ENCODE measurements at regions not wholly inside any gene's neighbourhood (a gene's known extent, or its start where the extent isn't known, plus 50 kb on each side); places are given as distances from the start of the nearest gene placed in this dataset.
A peak's percentile ranks its signal among the peaks of the same experiment; 100 is the strongest.

DNA sequence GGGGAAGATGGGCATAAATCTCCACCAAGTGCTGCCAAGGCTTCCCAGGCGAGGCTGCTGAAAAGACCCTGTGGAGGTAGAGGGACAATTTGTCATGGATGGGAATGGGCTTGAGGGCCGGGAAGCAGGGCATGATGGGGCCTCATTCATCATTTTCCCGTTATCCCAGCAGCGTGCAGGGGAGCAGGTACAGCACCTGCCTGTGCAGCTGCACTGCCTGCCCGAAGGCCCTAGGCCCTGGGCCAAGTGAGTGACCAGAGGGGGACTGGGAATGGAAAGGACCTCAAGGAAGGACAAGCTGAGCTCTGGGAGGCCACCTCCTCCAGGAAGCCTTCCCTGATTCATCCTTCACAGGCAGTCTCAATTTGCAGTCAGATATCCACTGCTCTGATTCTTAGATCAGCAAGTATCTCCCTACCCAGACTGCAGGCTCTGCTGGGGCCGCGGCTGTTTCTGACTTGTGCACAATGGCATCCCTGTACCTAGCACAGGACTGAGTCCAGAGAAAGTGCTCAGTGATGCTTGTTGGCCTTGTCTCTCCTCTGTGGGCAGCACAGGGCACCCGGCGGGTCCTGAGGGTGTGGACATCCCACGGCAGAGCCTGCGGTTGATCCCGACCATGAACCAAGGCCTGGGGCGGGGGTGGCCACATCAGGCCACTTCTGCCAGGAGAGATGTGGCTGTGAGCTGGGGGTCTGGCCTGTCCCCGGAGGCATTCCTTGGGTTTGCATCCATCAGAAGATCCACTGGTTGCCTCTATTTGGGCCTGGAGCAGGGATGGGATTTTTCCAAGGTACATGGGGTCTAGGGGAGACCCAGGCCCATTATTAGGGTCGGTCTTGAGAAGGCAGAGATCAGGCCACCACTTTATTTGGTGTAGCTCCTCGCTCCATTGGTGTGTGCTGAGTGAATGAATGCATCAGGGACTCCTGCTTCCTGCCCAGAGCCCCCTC is 167.3 kb upstream of the RTL1 start:
- no peaks in the 10 kb centered on the region for H3K9me3 Mint-ChIP-seq
- peaks cover 5% of the 10 kb centered on the region for H3K4me1 Mint-ChIP-seq
- DNase-seq (ENCODE audit: low spot score in 2 of 2) (no peak), ATAC-seq (no peak)
- no peaks in the 10 kb centered on the region for H3K36me3 Mint-ChIP-seq
- no peak overlapping the region for H3K27ac Mint-ChIP-seq
- no peak overlapping the region for H3K4me3 Mint-ChIP-seq

DNA sequence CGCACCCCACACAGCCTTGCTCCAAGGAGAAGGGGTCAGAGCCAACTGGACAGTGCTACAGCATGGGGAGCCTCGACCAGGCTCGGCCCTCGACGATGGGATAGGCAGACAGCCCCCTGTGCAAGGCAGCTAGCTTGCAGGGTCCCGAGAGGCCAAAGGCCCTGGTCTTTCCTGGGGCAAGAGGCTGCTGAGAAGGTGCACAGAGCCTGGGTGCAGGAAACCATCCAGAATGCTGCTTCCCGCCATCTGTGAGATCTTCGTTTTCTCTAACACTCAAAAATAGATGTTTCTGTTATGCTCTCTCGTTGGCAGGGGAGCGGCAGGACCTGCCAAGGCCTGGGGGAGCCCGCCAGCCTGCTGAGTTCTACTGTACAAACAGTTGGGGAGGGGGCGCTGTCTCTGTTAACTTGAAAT is 168.0 kb upstream of the RTL1 start:
- DNase-seq (ENCODE audit: low spot score in 2 of 2) = no peak
- Mint-ChIP-seq H3K36me3 (no peaks in the 10 kb centered on the region), H3K4me3 (no peak overlapping the region), H3K4me1 (peaks cover 5% of the 10 kb centered on the region), H3K9me3 (no peaks in the 10 kb centered on the region), H3K27ac (no peak overlapping the region)
- ATAC-seq = no peak

DNA sequence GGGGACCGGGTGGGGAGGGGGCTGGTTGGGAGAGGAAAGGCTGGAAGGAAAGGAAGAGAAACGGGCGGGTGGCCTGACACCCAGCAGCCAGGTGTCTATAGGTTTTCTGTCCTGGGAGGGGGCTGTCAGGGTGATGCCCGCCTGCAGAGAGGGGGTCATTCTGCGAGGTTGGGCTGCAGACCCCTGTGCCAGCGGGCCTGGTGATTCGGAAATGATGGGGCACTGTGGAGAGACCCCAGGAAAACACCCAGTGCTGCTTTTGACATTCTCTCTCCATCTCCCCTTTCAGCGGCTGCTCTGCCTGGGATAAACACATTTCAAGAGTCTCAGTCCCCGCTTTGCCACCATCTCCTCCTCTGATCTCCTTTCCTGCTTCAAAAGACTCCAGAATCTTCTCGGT is 168.5 kb upstream of the RTL1 start:
- H3K4me3 Mint-ChIP-seq = no peak overlapping the region
- no peaks in the 10 kb centered on the region for H3K36me3 Mint-ChIP-seq
- H3K4me1 Mint-ChIP-seq = peaks cover 5% of the 10 kb centered on the region
- ATAC-seq (no peak), DNase-seq (ENCODE audit: low spot score in 2 of 2) (no peak)
- no peaks in the 10 kb centered on the region for H3K9me3 Mint-ChIP-seq
- H3K27ac Mint-ChIP-seq = no peak overlapping the region

DNA sequence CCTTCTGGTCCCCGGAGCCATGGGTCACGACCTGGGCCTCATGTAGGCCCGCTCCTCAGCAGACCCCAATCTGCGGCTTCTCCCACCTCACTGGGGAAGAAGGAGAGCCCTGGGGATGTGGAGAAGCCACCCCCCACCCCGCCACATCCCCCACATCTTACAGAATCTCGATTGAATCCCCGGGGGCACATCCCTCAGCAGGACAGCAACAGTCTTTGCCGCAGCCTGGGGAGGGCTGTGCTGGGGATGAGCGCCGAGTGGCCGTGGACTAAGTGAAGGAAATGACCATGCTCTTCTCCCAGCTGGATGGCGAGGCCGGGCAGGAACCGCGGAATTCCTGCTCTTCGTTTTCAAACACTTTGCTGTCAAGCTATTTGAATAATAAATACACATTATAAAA is 169.0 kb upstream of the RTL1 start:
- Mint-ChIP-seq H3K4me1 (peaks cover 5% of the 10 kb centered on the region), H3K27ac (no peak overlapping the region), H3K36me3 (no peaks in the 10 kb centered on the region), H3K9me3 (no peaks in the 10 kb centered on the region), H3K4me3 (no peak overlapping the region)
- no peak for ATAC-seq
- no peak for DNase-seq (ENCODE audit: low spot score in 2 of 2)

DNA sequence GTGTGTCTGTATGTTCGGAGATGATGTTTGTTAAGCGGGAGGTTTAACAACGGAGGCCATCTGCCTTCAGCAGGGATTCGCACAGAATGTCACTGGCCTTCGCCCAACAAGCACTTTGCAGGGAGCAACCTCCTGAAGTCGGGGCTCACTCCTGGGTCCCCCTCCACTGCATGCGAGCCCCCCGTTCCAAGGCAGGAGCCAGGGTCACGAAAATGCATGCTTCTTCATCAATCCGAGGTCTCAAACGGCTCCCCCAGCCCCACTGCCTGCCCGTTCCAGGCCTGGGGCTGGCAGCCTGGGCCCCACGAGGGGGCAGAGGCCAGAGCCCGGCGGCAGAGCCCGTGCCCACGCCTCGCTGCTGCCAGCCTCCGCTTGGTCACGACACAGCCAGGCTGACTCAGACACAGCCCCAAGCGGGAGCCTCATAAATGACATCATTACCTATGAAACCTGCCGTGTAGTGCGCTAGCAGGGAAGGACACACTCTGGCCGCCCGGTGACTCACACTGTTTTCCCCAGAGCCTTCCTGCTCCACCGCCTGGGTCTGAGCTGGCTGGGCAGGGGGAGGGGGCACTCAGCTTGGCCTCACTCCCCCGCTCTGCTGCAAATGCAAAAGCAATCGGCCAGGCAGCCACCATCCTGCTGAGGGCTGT is 169.5 kb upstream of the RTL1 start:
- no peaks in the 10 kb centered on the region for H3K9me3 Mint-ChIP-seq
- DNase-seq (ENCODE audit: low spot score in 2 of 2) (no peak), ATAC-seq (peak; percentile 81)
- no peaks in the 10 kb centered on the region for H3K36me3 Mint-ChIP-seq
- peaks cover 5% of the 10 kb centered on the region for H3K4me1 Mint-ChIP-seq
- H3K4me3 Mint-ChIP-seq = no peak overlapping the region
- H3K27ac Mint-ChIP-seq = no peak overlapping the region

DNA sequence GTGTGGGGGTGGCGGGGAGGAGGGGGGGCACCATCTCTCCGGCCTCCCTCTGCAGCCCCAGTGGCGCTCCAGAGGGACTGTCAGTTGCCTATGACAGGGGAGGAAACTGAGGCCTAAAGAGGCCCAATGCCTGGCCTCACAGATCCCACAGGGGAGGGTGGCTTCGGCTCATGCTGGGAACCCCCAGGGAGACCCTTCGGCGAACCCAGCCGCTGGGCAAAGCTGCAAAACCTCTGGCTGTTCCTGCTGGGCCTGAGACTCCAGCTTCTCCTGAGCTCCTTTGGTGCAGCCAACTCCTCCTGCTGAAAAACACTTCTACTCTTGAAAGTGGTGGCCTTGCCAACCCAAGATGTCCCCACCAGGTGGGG is 170.1 kb upstream of the RTL1 start:
- H3K4me3 Mint-ChIP-seq = no peak overlapping the region
- no peak for DNase-seq (ENCODE audit: low spot score in 2 of 2)

DNA sequence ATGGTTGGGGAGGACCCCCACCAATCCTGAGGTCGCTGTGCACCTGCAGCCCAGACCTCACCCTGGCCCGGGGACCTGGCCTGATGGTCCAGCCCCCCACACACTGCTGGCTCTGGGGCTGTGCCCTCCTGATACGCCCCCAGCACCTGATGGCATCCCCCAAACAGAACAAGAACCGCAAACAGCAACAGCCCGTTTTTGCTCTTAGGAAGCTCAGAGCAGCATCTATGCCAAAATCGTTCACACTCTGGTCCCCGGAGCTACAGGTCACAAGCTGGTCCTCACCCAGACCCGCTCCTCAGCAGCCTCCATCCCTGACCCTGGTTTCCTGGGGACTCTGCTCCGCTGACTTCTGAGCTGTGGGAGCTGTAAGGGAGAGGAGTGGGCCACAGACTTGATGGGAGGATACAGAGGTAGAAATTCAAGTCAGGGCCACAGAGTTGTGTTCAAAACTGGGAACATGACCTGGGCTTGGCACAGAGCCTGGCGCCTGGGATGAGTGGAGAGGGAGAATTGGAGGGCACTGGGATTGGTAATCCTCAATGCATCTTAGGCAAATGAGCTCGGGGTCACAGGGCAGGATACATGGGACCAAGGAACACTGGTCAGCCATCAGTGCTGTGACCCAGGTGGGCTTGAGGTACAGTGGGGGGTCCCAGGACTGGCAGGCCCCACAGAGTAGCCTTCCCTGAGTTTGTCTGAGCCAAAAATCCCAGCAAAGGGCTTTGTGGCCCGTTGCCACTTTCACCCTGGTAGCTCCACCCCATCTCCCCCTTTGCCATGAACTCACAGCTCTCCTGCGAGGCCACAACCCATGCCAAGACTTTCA is 170.9 kb upstream of the RTL1 start:
- Mint-ChIP-seq H3K4me1 (peaks cover 5% of the 10 kb centered on the region), H3K27ac (no peak overlapping the region), H3K36me3 (no peaks in the 10 kb centered on the region), H3K4me3 (no peak overlapping the region), H3K9me3 (no peaks in the 10 kb centered on the region)
- DNase-seq (ENCODE audit: low spot score in 2 of 2) (no peak), ATAC-seq (no peak)

More for the DNA sequence above, 170.1 kb upstream of the RTL1 start:
- ATAC-seq = no peak
- no peak overlapping the region for H3K27ac Mint-ChIP-seq
- no peaks in the 10 kb centered on the region for H3K36me3 Mint-ChIP-seq
- H3K4me1 Mint-ChIP-seq = peaks cover 5% of the 10 kb centered on the region
- no peaks in the 10 kb centered on the region for H3K9me3 Mint-ChIP-seq

DNA sequence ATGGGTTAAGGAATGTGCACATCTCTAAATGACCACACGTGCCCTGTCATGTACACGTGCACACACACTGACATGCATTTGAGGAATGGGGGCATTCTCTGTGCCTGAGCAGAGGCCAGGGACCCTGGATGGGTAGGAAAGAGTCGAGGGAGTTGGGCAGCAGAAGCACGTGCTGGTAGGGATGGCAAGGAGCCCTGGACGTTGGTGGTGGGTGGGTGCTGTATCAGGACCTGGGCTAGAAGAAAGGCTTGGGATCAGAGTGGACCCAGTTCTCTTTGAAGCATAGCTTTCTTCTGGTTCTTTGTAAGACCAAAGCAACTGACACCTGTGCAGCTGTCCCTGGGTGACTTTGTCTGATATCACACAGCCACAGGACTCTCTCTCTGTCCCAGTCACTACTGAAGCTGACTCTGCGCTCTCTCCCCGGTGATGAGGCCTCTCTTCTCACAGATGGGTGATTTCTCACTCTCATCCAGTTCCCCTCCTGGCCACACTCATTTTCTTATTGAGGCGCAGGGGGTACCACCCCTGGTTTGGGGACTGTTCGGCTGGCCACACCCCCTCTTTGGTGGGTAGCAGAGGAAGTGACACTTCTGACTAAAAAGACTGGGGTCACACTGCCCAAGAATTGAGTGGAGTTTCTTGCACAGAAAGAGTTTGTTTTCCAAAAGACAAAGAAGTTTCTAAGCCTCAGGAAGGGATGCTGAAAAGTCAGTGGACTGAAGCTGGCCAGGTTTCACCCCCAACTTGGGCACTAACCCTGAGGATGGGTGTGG is 171.7 kb upstream of the RTL1 start:
- ATAC-seq (peak; percentile 82), DNase-seq (ENCODE audit: low spot score in 2 of 2) (no peak)
- Mint-ChIP-seq H3K27ac (no peak overlapping the region), H3K4me3 (no peak overlapping the region), H3K9me3 (no peaks in the 10 kb centered on the region), H3K4me1 (peaks cover 5% of the 10 kb centered on the region), H3K36me3 (no peaks in the 10 kb centered on the region)

DNA sequence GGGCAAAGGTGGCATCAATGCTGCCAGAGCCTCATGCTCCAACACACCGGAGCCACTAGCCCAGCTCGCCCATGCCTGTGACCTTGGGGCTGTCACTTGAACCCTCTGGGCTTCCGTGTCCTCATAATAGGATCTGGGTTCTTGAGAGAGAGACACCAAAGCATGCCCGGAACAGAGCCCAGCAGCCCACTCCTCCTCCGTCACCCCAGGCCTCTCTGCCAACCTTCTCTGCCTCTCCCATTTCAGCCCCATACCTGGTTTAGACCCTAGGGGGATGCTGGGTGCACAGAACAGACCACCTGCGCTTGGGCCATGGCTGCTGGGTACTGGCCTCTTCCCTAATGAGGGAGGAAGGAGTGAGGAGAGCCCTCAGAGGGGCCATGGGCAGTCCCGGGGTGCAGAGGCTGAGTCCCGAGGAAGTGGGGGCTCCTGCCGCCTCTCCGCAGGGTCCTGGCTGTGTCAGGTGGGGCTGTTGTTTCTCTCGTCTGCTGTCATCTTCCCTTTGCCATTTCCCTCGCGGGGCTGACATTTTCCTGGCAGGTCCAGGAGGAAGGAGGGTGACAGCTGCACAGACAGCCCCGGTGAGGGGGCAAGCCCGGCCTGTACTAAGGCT is 172.4 kb upstream of the RTL1 start:
- DNase-seq (ENCODE audit: low spot score in 2 of 2) (no peak), ATAC-seq (no peak)
- H3K36me3 Mint-ChIP-seq = no peaks in the 10 kb centered on the region
- H3K9me3 Mint-ChIP-seq = no peaks in the 10 kb centered on the region
- no peak overlapping the region for H3K4me3 Mint-ChIP-seq
- no peak overlapping the region for H3K27ac Mint-ChIP-seq
- H3K4me1 Mint-ChIP-seq = peaks cover 5% of the 10 kb centered on the region

DNA sequence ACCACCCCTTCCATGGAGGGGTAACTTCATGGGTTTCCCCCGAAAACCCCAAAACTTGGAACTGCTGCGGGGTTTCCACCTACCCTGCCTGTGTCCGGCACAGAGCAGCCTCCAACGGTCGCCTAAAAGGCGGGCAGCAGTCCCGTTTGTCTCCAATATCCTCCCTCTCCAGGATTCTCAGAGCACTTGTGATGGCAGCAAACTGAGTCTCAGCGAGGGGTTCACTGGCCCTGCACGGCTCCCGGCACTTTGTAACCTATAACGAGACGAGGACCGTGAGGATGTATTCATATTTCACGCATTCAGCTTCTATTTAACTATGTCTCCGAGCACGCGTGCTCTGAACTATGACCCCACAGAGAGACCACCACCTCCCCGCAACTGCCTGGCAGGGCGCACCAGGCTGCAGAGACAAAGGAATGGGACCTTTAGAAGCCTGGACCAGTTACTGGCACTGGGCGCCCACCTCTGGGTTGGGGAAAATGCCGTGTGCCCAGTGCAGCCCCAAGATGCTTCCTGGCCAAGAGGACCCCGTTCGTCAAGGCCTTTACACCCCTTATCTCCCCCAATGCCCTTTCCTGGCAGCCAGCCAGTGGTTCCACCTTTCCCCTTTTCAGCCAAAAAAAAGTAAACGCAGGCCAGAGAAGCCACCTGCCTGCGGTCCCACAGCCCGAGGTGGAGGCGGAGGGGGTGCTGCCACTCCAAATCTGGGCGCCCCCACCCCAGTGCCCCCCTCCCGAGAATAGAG is 173.1 kb upstream of the RTL1 start:
- Mint-ChIP-seq H3K36me3 (no peaks in the 10 kb centered on the region), H3K4me3 (no peak overlapping the region), H3K27ac (no peak overlapping the region), H3K9me3 (no peaks in the 10 kb centered on the region), H3K4me1 (peaks cover 5% of the 10 kb centered on the region)
- DNase-seq (ENCODE audit: low spot score in 2 of 2) (no peak), ATAC-seq (no peak)

DNA sequence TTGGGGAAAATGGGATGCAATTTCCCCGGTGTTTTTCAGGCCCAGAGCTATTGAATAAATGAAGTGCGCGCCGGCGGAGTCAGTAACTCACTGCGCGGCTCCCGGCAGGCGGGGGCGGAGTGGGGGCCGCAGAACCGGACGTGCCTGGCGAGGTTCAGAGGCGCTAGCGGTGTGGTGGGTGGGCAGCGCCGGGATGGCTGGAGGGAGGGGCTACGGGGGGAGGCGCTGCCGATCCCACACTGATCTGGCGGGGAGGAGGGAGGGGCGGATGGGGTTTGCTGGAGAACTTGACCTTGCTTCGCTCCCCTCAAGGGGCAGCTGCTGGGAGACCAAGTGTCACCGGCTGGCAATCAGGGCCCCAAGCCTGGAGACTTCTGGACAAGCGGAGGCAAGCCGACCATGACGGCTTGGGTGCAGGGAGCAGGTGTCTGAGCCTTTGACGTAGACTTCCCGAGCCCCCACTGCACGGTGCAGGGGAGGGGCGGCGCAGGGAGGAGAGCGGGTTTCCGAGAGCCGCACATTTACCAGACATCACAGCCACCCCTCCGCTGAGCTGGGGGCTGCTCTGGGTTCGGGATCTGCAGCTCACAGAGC is 174.1 kb upstream of the RTL1 start:
- Mint-ChIP-seq H3K36me3 (no peaks in the 10 kb centered on the region), H3K9me3 (no peaks in the 10 kb centered on the region), H3K4me3 (no peak overlapping the region), H3K4me1 (peaks cover 5% of the 10 kb centered on the region), H3K27ac (no peak overlapping the region)
- ATAC-seq (no peak), DNase-seq (ENCODE audit: low spot score in 2 of 2) (no peak)

DNA sequence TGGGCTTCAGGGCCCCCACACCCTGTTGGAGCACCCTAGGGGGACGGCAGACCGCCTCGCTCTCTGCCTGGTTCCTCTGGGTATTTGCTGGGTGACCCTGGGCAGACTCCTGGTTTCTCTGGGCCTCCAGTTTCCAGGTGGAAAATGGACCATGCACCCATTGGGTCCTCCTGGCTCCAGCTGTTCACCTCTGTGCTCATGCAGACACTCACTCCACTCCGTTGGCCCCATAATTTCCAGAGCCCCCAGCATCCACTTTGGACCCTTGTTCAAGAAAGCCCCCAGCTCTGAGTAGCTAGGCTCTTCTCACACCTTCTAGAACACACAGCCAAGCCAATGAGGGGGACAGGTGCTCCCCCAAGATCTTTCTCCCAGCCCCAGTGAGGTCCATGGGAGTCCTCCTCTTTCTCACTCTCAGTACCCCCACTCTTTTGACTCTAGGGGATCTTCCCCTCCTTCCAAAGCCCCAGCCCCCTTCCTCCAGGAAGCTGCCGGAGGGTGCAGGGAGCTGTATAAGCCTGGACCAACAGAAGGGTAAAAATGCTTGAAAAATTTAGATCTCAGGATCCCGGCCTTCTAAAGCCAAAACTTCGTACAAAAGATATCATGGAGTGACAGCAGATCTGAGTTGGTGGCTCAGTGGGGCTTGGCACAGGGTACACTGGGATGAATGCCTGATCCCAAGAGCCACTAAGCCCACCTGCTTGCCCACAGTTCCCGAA is 174.8 kb upstream of the RTL1 start:
- Mint-ChIP-seq H3K27ac (no peak overlapping the region), H3K36me3 (no peaks in the 10 kb centered on the region), H3K9me3 (no peaks in the 10 kb centered on the region), H3K4me1 (peaks cover 5% of the 10 kb centered on the region), H3K4me3 (no peak overlapping the region)
- no peak for DNase-seq (ENCODE audit: low spot score in 2 of 2)
- ATAC-seq = no peak

DNA sequence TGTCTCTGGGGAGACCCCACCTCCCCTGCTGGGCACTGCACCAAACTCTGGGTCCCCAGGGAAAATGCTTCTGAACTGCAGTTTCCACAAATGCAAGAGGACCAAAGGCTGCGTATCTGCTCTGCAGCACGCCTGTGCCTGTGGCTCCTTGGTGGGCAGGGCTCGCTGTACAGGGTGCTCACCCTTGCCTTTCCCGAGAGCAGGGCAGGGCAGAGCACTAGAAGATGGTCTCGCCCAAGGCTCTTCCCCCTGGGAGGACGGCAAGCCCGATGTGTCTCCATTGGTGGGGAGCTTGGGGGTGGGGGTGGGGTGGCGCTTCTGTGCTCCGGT is 175.3 kb upstream of the RTL1 start:
- Mint-ChIP-seq H3K4me3 (no peak overlapping the region), H3K27ac (no peak overlapping the region), H3K9me3 (no peaks in the 10 kb centered on the region), H3K36me3 (no peaks in the 10 kb centered on the region), H3K4me1 (peaks cover 5% of the 10 kb centered on the region)
- ATAC-seq = no peak
- no peak for DNase-seq (ENCODE audit: low spot score in 2 of 2)

Measured in stimulated activated effector memory CD8-positive, alpha-beta T cell treated with anti-CD3 and anti-CD28 coated beads, Interleukin-12 subunit alpha, Interleukin-12 subunit beta, amount 100 ng/mL, for 72 hours (primary cell).